Astrocyte of the spinal cord (primary cell): ENCODE measurements at regions not wholly inside any gene's neighbourhood (a gene's known extent, or its start where the extent isn't known, plus 50 kb on each side); places are given as distances from the start of the nearest gene placed in this dataset.

Experiments
- DNase-seq: peaks from one replicate; pipeline ENCODE4 v3.0.0; 2011; ENCODE audit warnings: low read depth, low spot score
- H3K4me3 ChIP-seq: 2 replicates; pipeline ENCODE4 v1.5.1; 2011; ENCODE audit warnings: low read depth, mild to moderate bottlenecking, low read length, moderate library complexity
- in situ Hi-C: cut with HindIII; loops from 2 replicates; pipeline ENCODE4 v1.10.0; 2017; ENCODE audit warnings: low sequenced_read_pairs
- TF ChIP-seq, protein P1 (sequence below): IDR thresholded peaks from 2 replicates; pipeline ENCODE4 v1.5.1; 2012; ENCODE audit warnings: low read depth, mild to moderate bottlenecking, low read length, inconsistent platforms

DNA sequence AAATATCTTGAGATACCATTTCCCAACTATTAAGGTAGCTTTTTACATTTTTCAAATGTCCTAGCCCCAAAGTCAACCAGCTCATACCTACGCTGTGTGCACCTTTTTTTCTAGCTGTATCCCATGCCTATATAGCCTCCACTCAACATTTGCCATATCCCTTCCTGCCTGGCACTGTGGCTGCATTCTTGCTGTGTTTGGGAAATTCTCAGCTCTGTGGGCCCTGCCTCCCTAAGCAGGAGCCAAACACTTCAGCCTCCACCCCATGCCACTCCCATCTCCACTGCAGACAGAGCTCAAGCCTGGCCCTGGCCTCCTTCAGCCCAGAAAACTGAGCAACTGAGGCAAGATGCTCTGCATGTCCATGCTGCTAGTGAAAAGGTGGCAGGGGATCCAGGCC lies 141.3 kb downstream of the RAB11FIP2 start:
- H3K4me3 ChIP-seq, result no peak overlapping the region
- no peak for DNase-seq
- in situ Hi-C loops, result no loop called here
- TF ChIP-seq, protein P1, sequence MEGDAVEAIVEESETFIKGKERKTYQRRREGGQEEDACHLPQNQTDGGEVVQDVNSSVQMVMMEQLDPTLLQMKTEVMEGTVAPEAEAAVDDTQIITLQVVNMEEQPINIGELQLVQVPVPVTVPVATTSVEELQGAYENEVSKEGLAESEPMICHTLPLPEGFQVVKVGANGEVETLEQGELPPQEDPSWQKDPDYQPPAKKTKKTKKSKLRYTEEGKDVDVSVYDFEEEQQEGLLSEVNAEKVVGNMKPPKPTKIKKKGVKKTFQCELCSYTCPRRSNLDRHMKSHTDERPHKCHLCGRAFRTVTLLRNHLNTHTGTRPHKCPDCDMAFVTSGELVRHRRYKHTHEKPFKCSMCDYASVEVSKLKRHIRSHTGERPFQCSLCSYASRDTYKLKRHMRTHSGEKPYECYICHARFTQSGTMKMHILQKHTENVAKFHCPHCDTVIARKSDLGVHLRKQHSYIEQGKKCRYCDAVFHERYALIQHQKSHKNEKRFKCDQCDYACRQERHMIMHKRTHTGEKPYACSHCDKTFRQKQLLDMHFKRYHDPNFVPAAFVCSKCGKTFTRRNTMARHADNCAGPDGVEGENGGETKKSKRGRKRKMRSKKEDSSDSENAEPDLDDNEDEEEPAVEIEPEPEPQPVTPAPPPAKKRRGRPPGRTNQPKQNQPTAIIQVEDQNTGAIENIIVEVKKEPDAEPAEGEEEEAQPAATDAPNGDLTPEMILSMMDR, result no peak

- H3K4me3 ChIP-seq, result no peak overlapping the region
- TF ChIP-seq, protein P1, result no peak
- no peak for DNase-seq
- in situ Hi-C loops, result no loop called here
Measured at GRCh38 chr10:117911684-117912083, 135.1 kb downstream of the RAB11FIP2 start.

DNA sequence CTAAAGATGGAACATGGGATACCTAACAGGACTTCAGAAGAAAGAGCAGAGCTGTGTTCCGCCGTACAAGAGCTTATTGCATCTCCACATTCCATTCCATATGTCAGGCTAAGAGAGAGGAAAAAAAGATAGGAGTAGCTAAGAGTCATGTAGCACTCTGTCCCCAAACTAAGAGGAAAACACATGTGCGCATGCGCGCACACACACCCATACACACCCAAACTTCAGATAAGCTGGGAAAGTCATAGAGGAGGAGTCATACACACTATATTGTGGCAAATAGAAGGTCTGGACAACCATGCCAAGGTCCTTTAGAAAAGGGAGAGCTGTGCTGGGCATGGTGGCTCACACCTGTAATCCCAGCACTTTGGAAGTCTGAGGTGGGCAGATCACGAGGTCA lies 132.4 kb downstream of the RAB11FIP2 start:
- TF ChIP-seq, protein P1, result no peak
- in situ Hi-C loops, result no loop called here
- no peak for DNase-seq
- H3K4me3 ChIP-seq, result no peak overlapping the region

DNA sequence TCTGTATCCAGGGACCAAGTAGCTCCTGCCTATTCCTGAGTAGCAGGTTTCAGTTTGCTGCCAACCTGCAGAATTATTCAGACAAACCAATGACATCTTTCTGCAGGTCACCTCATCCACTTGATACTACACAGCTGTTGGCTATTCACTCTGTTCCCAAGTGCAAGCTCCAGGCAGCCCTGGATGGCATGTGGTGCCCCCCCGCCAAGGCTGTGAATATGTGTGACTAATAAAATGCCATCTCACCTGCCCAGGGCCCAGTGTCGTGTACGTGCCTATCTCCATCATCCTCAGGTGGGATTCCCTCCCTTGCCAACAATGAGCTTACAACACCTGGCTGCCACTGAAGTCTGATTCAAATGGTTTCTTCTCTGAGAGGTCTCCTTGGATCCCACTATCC lies 125.8 kb downstream of the RAB11FIP2 start:
- no peak overlapping the region for H3K4me3 ChIP-seq
- in situ Hi-C loops, result no loop called here
- TF ChIP-seq, protein P1, result no peak
- no peak for DNase-seq

DNA sequence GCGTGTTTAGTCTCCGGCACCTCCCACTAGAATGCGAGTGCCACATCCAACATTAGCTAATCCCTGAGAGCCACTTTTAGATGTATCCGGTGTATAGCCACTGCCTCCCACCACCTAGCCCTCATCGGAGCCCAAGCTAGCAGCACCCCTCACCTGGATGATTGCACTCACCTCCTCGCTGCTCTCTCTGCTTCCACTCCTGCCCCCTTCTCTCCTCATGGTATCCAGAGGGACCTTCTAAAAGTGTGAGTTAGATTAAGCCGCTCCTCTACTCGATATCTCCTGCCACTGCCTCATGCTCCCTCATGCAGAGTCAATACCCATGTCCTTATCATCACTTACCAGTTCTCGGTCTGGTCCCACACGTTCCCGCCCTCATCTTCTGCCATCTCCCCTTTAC lies 125.3 kb downstream of the RAB11FIP2 start:
- no peak for DNase-seq
- no peak overlapping the region for H3K4me3 ChIP-seq
- TF ChIP-seq, protein P1, result no peak
- in situ Hi-C loops, result no loop called here

GRCh38 chr10:117924820-117925219 lies 121.9 kb downstream of the RAB11FIP2 start:
- no peak overlapping the region for H3K4me3 ChIP-seq
- TF ChIP-seq, protein P1, result no peak
- no peak for DNase-seq
- in situ Hi-C loops, result no loop called here

GRCh38 chr10:117925369-117925768 lies 121.4 kb downstream of the RAB11FIP2 start:
- in situ Hi-C loops, result no loop called here

More at GRCh38 chr10:117925369-117925768, 121.4 kb downstream of the RAB11FIP2 start:
- TF ChIP-seq, protein P1, result no peak
- no peak for DNase-seq
- H3K4me3 ChIP-seq, result no peak overlapping the region
